Rectal smooth muscle tissue (tissue), 1 donor: ENCODE measurements at regions not wholly inside any gene's neighbourhood (a gene's known extent, or its start where the extent isn't known, plus 50 kb on each side); places are given as distances from the start of the nearest gene placed in this dataset.
A peak's percentile ranks its signal among the peaks of the same experiment; 100 is the strongest.

Experiments used
- H3K27ac ChIP-seq: one replicate; pipeline ENCODE4 v1.7.0; 2013; ENCODE audit warnings: low read depth, low read length, inconsistent platforms
- H3K27me3 ChIP-seq: one replicate; pipeline ENCODE4 v1.7.0; 2013; ENCODE audit warnings: low read length; ENCODE audit not compliant: control insufficient read depth, insufficient read depth
- H3K36me3 ChIP-seq: one replicate; pipeline ENCODE4 v1.7.0; 2013; ENCODE audit warnings: low read length; ENCODE audit not compliant: control insufficient read depth, insufficient read depth
- H3K4me1 ChIP-seq: one replicate; pipeline ENCODE4 v1.7.0; 2013; ENCODE audit warnings: low read length; ENCODE audit not compliant: control insufficient read depth, insufficient read depth
- H3K4me3 ChIP-seq: one replicate; pipeline ENCODE4 v1.7.0; 2013; ENCODE audit warnings: low read length
- H3K9ac ChIP-seq: one replicate; pipeline ENCODE4 v1.7.0; 2013; ENCODE audit warnings: low read length

- Histone ChIP-seq H3K9ac (no peak overlapping the region), H3K36me3 (no peaks in the 10 kb centered on the region), H3K4me3 (no peak overlapping the region), H3K27me3 (no peaks in the 10 kb centered on the region), H3K27ac (no peak overlapping the region), H3K4me1 (peaks cover 4% of the 10 kb centered on the region)
These were observed 88.3 kb upstream of the ACP3 start for GRCh38 chr3:132228923-132229322.

DNA sequence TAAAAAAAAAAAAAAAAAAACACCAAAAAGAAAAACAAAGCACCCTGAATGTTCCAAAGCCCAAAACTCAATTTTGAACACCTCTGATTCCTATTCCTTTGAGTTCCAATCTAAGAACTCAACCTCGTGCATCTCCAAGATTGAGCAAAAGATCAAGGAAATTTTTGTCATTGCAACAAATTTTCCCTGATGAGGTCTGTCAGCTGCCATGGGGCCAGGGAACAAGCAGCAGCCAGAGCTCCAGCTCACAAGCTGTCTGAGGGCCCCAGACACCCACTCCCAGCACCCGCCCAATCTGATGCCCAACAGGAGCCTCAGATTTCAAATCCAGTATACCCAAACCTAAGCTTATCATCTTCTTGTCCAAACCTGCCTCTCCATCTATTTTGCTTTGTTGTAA lies 87.6 kb upstream of the ACP3 start:
- Histone ChIP-seq H3K4me3 (no peak overlapping the region), H3K27ac (no peak overlapping the region), H3K9ac (no peak overlapping the region), H3K27me3 (no peaks in the 10 kb centered on the region), H3K4me1 (peaks cover 4% of the 10 kb centered on the region), H3K36me3 (no peaks in the 10 kb centered on the region)

- Histone ChIP-seq H3K27me3 (no peaks in the 10 kb centered on the region), H3K36me3 (no peaks in the 10 kb centered on the region), H3K4me3 (no peak overlapping the region), H3K27ac (no peak overlapping the region), H3K9ac (no peak overlapping the region), H3K4me1 (peaks cover 4% of the 10 kb centered on the region)
These were observed 86.8 kb upstream of the ACP3 start for GRCh38 chr3:132230156-132231000.

DNA sequence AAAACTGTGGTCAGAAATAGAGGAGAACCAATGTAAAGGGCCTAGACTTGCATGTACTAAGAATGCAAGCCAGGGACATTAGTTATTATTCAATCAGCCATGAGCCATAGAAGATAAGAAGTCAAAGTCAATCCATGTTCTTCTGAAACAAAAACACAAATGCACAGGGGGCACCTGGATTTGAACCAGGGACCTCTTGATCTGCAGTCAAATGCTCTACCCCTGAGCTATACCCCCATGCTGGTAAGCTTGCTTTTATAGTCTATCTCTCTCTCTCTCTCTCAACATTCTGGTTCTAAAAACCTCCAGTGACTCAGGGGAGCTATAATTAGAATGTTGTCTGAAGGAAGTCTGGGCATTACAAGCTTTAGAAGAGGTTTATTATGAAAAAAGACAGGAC lies 85.6 kb upstream of the ACP3 start:
- Histone ChIP-seq H3K27me3 (no peaks in the 10 kb centered on the region), H3K27ac (peak overlapping the region; percentile 3), H3K4me1 (peaks cover 4% of the 10 kb centered on the region), H3K36me3 (no peaks in the 10 kb centered on the region), H3K4me3 (no peak overlapping the region), H3K9ac (no peak overlapping the region)

GRCh38 chr3:132232231-132232792 lies 84.9 kb upstream of the ACP3 start:
- no peak overlapping the region for H3K27ac ChIP-seq
- peaks cover 4% of the 10 kb centered on the region for H3K4me1 ChIP-seq
- H3K9ac ChIP-seq, result no peak overlapping the region
- no peaks in the 10 kb centered on the region for H3K36me3 ChIP-seq
- H3K27me3 ChIP-seq, result no peaks in the 10 kb centered on the region
- H3K4me3 ChIP-seq, result no peak overlapping the region

DNA sequence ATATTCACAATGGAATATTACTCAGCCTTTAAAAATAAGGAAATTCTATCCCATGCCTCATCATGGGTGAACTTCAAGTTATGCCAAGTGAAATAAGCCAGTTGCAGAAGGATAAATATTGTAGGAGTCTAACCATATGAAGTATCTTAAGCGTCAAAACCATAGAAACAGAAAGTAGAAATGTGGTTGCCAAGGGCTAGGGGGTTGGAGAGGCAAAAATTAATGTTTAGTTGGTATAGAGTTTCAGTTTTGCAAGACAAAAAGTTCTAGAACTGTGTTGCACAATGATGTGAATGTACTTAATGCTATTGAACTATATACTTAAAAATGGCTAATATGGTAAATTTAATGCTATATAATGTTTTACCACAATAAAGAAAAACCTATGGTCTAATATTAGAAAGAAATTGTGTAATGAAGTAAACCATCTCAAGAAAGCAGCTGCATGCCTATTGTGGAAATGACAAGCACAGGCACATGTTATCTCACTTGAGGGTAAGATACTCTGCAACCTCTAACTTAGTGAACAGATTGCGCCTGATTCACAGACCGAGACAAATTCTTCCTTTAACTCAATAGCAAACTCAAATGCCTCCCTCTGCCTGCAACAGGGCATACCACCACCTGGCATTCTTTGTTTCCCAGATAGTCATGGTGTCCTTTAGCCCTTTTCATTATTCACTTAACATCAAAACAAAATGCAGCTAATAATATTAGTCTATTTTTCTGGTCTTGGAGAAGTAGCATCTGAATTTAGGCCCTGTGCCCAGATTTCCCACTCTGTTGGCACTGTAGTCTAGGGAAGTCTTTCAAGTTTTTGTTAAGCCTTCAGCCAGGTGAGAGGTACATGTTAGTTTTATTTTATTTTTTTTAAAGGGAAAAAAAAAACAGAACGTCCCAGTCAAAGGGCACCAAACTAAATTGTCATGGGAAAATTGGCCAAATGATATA lies 80.2 kb upstream of the ACP3 start:
- Histone ChIP-seq H3K4me1 (peaks cover 4% of the 10 kb centered on the region), H3K36me3 (no peaks in the 10 kb centered on the region), H3K9ac (no peak overlapping the region), H3K4me3 (no peak overlapping the region), H3K27me3 (no peaks in the 10 kb centered on the region), H3K27ac (no peak overlapping the region)

DNA sequence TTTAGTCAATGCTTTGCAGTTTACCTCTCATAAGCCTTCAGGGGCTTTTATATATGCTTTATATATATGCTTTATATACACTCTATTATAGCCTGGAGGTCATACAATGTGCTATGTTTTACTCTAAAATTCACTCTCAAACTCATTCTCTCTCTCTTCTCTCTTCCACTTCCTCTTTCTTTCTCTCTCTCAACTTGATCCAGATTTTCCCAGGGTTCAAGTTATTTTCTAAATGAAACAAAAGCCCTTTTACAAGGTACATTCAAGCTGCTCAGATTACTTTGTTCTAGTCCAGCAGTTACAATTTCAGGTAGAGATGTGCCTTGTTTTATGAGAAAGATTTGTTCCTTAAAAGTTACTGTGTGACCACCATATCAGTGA lies 79.6 kb upstream of the ACP3 start:
- Histone ChIP-seq H3K27me3 (no peaks in the 10 kb centered on the region), H3K4me1 (peaks cover 3% of the 10 kb centered on the region), H3K27ac (no peak overlapping the region), H3K4me3 (no peak overlapping the region), H3K9ac (no peak overlapping the region), H3K36me3 (no peaks in the 10 kb centered on the region)

- H3K27me3 ChIP-seq, result no peaks in the 10 kb centered on the region
- no peak overlapping the region for H3K4me3 ChIP-seq
- no peak overlapping the region for H3K27ac ChIP-seq
- no peak overlapping the region for H3K9ac ChIP-seq
- H3K4me1 ChIP-seq, result no peaks in the 10 kb centered on the region
- H3K36me3 ChIP-seq, result no peaks in the 10 kb centered on the region
These were observed 77.6 kb upstream of the ACP3 start for GRCh38 chr3:132239587-132239986.

DNA sequence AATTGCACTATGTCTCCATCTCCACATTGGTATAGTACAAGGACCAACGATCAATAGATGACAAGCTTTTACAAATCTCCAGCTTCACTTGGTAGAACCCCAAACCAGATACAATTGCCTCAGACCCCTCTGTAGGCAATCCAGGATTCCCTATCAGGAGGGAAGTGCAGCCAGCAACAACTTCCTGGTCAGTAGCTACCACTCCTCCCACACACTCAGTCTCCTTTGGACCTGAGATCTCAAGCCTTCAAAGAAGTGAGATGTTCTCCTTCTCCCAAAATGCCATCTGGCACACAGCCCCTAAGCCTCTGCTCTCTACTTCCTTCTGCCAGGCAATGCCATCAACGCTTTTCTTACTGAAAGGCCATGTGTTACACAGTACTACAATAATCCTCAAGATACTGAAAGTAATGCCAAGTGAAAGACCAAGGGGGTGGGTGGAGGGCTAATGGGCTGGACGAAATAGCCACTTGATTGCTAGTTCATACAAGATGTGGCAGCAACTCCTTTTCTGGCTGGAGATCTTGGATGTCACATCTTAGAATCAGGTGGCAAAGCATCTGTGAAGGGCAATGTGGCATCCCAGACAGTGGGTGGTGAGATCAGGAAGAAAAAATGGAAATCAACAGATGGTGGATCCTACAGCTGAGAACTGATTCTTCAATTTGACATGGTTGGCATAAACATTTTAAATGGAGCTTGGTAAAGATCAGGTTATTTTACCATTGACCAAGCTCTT lies 75.3 kb upstream of the ACP3 start:
- no peak overlapping the region for H3K4me3 ChIP-seq
- no peaks in the 10 kb centered on the region for H3K27me3 ChIP-seq
- H3K36me3 ChIP-seq, result no peaks in the 10 kb centered on the region
- no peak overlapping the region for H3K9ac ChIP-seq
- no peaks in the 10 kb centered on the region for H3K4me1 ChIP-seq
- no peak overlapping the region for H3K27ac ChIP-seq

GRCh38 chr3:132242790-132243189 lies 74.4 kb upstream of the ACP3 start:
- Histone ChIP-seq H3K4me3 (no peak overlapping the region), H3K27ac (no peak overlapping the region), H3K27me3 (no peaks in the 10 kb centered on the region), H3K36me3 (no peaks in the 10 kb centered on the region), H3K9ac (no peak overlapping the region), H3K4me1 (no peaks in the 10 kb centered on the region)

GRCh38 chr3:132245552-132246142 lies 71.6 kb upstream of the ACP3 start:
- no peaks in the 10 kb centered on the region for H3K36me3 ChIP-seq
- H3K4me1 ChIP-seq, result no peaks in the 10 kb centered on the region
- H3K27me3 ChIP-seq, result no peaks in the 10 kb centered on the region
- H3K4me3 ChIP-seq, result no peak overlapping the region
- no peak overlapping the region for H3K9ac ChIP-seq
- H3K27ac ChIP-seq, result no peak overlapping the region
